GM21367 (cell line): ENCODE measurements at regions not wholly inside any gene's neighbourhood (a gene's known extent, or its start where the extent isn't known, plus 50 kb on each side); places are given as distances from the start of the nearest gene placed in this dataset.

Experiments used
- ATAC-seq: cut with Tn5 transposase; IDR thresholded peaks from one replicate; pipeline ENCODE4 v1.9.1; 2021; ENCODE audit not compliant: unreplicated experiment

DNA sequence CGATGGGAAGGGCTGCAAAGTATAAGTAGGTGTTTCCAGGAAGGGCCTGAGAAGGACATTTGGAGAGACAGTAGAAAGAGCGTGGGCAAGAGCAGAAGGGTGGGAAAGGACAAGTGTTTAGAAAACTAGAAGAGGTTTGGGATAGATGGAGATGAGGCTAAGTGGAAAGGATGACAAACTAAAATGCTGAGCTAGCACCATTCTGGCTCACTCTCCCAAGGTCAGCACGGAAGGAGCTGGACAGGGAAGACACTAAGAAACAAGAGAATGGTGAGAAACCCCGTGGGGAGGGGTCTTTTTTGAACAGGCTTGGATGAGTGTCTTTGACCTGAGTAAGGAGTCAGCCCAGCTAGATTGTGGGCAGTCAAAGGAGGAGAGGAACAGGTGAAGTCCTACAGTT lies 286.0 kb downstream of the CDK5RAP2 start:
- ATAC-seq = no peak

GRCh38 chr9:120292606-120293005 lies 287.4 kb downstream of the CDK5RAP2 start:
- ATAC-seq = no peak

DNA sequence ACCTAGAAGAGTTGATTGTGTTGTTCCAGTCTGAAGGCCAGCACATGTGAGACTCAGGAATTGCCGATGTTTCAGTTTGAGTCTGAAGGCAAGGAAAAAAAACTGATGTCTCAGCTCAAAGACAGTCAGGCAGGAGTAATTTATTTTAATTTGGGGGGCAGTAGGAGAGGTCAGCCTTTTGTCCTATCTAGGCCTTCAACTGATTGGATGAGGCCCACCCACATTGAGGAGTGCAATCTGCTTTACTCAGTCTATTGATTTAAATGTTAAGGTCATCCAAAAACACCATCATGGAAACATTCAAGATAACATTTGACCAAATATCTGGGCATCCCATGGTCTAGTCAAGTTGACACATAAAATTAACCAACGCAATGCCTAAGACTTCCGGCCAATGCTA lies 288.9 kb downstream of the CDK5RAP2 start:
- no peak for ATAC-seq

- ATAC-seq = no peak
Measured at GRCh38 chr9:120289990-120290975, 289.7 kb downstream of the CDK5RAP2 start.

DNA sequence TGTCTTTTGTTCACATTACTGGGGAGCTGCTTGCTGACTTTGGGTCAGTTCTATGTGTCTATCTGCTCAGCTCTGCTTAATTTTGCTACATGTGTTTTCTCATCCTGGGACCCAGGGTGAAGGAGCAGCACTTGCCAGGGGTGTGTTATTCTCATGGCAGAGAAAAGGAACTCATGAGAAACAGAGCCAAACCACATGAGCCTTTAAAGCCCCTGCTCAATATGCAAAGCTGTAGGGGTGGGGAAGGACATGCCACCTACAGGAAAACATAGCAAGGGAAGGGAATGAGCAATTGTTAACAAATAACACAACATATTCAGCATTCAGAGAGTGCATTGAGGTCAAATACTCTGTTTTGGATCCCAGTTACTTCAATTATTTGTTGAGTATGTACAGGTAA lies 290.9 kb downstream of the CDK5RAP2 start:
- ATAC-seq = no peak

DNA sequence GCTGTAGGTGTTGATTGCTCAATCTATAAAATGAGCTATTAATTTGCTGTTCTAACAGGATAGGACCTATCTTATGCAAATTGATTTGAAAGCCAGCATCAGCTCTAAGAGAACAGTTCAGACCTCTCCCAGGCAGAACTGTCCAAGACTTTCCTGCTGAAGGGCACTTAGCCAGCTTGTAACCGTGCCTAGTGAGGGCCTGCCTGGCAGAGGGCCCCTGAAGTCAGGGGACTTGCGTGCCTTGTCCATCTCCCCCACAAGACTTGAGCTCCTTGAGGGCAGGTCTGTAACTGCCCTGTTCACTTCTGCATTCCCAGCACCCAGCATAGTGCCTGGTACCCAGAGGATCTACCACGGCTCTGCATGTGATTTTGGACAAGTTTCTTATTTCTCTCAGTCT lies 293.4 kb downstream of the CDK5RAP2 start:
- ATAC-seq = no peak

- ATAC-seq = no peak
Measured at GRCh38 chr9:120284821-120285220, 295.1 kb downstream of the CDK5RAP2 start.

- no peak for ATAC-seq
Measured at GRCh38 chr9:120281665-120282064, 298.3 kb downstream of the CDK5RAP2 start.

DNA sequence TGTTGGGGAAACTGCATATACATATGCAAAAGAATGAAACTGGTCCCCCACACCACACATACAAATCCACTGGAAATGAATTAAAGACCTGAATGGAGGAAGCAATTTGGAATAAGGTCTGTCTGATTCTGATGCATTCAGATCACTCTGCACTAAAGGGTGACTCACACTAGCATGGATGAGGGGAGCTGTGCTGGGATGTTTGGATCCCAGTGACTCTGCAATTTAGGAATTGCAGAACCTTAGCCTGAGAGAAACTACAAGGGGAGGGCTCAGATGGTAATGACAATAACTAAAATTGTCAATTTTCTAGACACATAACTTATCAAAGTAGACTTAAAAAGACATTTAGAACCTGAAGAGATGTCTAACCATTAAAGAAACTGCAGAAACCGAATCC lies 312.0 kb downstream of the CDK5RAP2 start:
- ATAC-seq = no peak

GRCh38 chr9:120265791-120266190 lies 314.2 kb downstream of the CDK5RAP2 start:
- no peak for ATAC-seq

DNA sequence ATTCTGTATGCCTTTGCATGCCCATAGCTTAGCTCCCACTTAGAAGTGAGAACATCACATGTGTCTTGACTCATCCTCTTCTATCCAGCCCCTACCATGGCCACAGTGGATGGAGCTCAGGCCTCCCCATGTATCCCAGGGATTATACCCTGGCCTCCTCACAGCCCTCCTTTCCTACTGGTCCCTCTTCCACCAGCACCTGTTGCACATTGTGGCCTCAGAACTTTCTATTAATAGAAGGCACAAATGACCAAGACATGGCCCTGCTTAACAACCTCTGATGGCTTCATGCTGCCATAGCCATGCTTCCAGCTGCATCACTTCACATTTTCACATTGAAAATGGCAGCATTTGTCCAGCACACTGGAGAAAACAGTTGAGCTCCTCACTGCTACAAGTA lies 315.4 kb downstream of the CDK5RAP2 start:
- no peak for ATAC-seq

- ATAC-seq = no peak
Measured at GRCh38 chr9:120263836-120264235, 316.1 kb downstream of the CDK5RAP2 start.

DNA sequence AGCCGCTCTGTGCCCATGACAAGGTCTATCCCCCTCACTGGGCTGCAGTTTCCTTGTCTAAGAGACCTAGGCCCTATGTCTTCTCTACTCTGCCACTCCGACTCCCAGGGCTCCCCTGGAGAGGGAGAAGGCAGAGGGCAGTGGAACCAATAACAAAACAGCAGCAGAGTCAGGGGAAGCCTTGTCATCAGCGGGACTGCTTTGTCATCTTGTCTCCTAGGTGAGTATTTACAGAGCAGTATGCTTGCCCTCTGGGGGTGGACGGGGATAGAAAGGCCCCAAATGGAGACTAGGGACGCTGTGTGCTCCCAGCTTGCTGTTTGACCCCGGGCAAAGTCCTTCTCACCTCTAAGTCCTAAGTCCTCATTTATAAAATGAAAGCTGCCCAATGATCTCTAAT lies 318.5 kb downstream of the CDK5RAP2 start:
- ATAC-seq = no peak

GRCh38 chr9:120259100-120259499 lies 320.9 kb downstream of the CDK5RAP2 start:
- ATAC-seq = no peak

DNA sequence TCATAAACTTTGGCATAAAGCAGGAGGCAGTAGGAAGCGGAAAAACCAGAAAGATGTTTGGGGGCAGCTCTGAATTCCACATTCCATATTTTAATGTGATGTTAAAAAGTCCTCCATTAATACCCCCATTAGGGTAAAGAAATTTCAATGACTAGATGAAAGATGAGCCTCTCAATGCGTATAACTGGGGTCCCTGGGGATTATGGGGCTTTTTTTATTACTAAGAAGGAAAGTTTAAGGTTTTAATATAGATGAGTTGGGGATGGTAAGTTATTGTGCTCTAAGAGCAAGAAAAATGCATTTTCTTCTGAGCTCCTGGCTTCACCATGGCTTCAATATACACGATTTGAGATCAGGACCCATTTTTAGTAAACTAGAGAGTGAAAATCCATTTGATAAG lies 321.9 kb downstream of the CDK5RAP2 start:
- ATAC-seq = no peak

- no peak for ATAC-seq
Measured at GRCh38 chr9:120257483-120257882, 322.5 kb downstream of the CDK5RAP2 start.

- ATAC-seq = no peak
Measured at GRCh38 chr9:120256146-120256545, 323.8 kb downstream of the CDK5RAP2 start.

GRCh38 chr9:120252248-120252647 lies 327.7 kb downstream of the CDK5RAP2 start:
- no peak for ATAC-seq

GRCh38 chr9:120242116-120242811 lies 337.7 kb downstream of the CDK5RAP2 start:
- ATAC-seq = no peak

- no peak for ATAC-seq
Measured at GRCh38 chr9:120236596-120236995, 343.4 kb downstream of the CDK5RAP2 start.

GRCh38 chr9:120235081-120235480 lies 344.9 kb downstream of the CDK5RAP2 start:
- no peak for ATAC-seq

DNA sequence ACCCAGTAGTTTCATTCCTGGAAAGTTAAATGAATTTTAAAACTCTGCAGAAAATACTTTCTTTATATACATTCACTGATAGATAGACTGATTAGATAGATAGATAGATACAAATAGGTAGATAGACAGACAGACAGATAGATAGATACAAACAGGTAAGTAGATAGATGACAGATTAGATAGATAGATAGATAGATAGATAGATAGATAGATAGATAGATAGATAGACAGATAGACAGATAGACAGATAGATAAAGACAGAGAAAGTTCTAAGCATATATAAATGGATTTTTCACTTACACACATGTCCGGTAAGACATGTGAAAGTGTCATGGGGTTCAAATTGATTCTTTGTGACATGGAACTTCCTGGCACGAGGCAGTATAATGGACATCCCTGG lies 349.7 kb downstream of the CDK5RAP2 start:
- no peak for ATAC-seq
